ENCODE measurements at regions not wholly inside any gene's neighbourhood (a gene's known extent, or its start where the extent isn't known, plus 50 kb on each side); places are given as distances from the start of the nearest gene placed in this dataset.

DNA sequence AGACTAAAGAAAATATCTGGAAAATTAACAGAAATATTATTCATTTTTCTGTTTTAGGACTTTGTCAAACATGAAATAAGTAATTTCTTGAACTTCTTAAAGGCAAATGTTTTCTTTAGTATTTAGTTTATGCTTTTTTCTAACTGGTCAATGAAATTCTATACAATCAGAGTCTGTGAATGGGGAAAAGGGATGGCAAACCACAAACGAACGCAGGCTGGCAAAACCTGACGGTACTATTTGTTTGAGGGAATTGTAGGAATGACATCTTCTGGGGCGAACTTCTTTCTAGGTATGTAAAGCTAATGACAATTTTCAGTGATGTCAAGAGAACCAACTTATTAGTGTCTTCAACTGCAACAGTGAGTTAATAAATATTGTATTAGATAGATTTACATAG lies 156.0 kb downstream of the SIPA1L2 start:
- DNase-seq = no peak

DNA sequence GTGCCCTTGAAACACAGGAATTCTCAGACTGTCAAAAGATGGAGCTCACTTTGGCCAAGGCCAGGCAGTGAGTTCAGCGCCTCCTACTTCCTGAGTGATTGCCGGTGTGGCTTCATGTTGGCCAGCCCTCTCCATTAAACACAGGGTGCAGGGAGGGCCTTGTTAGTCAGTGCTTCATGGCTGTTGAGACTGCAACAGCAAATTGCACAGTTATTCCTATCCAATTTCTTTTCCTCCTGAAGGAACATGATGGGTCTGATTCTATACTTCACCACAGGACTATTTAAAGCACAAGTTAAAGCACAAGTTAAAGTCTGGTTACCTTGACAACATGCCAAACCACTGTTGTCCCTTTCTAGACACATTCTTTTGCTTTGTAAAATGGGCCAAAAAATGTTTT lies 156.6 kb downstream of the SIPA1L2 start:
- DNase-seq = no peak

DNA sequence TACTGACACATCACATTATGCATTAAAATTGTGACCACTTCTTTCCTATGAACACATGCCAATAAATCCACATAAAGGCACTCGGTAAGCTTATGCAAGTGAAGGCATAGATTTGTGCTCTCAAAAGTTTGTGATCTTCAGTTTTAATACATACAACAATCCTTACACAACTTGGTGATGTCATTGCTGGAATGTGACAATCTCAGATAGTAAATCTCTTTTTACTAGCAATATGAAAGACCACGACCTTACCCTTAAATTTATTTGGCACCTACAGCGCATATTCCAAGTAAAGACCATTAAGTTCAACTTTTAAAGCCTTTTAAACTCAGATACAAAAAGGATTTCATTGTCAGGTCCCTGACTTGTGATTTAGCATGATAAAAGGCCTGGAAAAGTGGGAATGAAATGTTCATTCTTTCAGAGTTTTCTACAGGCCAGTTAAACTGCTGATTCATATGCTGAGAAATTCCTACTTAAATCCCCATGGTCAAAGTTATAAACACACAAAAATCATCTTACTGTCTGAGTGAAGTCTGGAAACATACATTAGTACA lies 157.4 kb downstream of the SIPA1L2 start:
- no peak for DNase-seq

DNA sequence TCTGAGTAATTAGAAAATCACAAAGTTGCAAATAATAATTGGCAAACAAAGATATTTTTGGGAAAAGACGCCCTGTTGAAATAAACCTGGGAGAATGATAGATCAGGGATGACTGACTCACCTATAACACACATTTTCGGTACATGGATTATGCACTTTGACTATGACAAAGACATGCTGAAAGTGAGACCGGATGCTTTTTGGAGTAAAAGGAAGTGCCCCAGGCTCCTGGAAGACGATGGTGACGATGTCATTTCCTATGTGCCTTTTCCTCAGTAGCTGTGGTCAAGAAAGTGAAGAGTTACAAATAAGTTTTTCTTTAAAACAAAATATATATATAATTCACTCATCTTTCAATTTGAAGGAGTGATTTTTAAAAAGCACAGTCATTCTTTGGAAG lies 158.7 kb downstream of the SIPA1L2 start:
- DNase-seq = no peak

DNA sequence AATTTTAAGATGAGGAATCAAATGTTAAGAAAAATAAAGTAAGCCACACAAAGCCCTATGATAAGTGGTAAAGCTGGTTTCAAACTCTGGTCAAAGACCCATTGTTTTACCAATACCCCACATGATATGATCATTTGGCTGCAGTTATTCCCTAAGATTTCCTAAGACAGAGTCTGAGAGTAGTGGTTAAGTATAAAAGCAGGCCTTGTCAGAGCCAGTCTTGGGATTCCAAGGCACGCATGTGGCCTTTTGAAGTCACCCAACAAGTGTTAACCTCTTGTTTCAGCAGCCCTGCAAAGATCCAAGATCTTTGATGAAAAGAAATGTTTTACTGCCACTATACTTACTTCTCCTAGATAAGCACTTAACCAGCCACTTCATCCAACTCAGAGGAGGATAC lies 159.2 kb downstream of the SIPA1L2 start:
- no peak for DNase-seq

DNA sequence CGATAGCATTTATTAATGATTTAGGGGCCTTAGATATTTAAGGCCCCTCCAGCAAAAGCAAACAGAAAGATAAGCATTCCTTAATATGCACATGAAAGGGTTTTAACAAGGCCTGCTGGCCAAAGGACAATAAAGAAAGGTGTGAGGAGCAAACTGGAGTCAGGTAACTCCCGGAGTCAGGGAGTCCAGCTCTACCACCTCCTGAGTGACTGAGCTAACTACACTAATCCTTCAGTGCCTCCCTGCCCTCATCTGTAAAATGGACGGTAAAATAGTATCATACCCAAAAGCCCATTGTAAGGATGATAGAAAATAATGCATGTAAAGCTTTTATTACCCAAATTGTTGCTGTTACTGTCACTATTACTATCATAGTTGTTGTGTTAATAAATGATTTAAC lies 161.7 kb downstream of the SIPA1L2 start:
- no peak for DNase-seq

DNA sequence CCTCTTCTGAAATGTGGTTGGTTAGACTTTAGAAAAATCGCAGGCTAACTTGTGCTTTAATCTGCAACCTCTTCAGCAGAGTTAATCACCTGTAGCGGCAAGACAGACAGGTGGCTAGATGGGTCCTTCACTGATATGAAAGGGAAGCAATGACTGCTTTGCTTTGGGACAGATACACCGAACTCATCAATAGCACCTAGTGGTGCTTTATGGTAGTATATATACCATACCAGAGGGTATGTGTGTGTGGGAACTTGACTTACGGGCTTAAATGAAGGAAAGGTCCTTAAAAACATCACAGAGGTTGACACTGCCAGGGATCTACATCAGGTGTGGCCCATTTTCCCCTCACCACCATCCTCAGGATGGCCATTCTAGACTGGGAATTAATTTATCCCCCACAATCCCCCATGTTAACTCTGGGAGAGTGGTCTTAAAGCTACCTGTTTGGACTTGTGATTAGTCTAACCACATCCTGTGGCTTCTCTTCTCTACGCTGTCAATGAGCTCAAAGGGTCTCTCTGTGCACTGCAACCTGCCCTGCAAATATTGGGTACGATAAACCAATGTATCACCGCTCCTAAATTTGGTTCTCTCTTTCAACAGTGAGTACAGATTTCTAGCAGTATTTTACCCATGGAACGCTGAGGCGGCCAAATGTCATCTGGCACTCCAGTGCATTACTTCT lies 162.7 kb downstream of the SIPA1L2 start:
- no peak for DNase-seq

DNA sequence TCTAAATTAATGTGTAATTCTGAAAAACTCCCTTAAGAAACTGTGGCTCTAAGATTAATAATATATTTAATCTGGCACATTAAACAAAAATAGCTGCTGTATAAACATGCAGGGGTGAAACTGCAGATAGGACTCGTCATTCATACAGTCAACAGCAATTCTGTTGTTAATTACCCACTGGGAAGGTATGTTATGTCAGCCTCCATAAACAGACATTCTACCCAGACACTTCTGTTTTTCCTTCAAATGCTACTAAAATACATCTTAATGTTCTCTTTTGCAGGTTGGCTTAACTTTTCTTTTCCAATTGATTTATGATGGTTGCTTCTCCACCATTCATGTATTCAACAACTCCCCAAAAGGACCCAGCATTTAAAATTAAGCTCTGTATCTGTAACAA lies 165.6 kb downstream of the SIPA1L2 start:
- DNase-seq = no peak

DNA sequence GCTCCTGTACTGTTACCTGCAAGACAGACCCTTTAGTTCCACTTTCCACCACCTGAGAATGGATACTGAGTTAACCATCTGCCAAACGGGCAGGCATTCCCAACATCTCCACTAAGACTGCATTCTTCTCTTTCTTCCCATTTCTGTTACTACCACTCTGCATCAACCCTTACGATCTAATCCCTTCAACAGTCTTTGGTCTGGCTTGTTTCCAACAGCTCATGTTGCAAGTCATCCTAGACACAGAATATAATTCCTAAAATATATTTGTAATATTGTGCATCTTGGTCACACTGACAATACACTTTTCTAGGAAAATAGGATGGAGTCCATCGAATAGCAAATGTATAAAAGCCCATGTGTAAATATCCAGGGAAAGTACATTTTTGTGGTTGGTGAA lies 166.7 kb downstream of the SIPA1L2 start:
- DNase-seq = no peak

DNA sequence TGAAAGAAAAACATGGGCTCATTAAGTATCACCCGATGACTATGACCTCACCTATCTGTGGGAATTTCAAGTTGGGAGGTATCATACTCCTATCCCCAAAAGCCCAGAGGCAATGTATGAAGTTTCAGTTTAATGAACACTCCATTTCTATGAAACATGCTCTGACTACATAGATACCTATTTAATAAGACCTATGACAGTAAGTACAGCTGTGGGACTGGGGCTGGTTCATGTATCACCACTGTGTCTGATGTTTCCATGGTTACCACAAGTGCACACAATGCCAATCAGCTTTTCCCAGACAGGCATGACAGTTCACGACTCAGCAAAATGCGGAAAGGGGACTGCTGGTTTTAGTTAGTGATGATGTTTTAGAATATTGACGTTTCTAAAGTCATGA lies 167.7 kb downstream of the SIPA1L2 start:
- DNase-seq = peak; percentile 31

DNA sequence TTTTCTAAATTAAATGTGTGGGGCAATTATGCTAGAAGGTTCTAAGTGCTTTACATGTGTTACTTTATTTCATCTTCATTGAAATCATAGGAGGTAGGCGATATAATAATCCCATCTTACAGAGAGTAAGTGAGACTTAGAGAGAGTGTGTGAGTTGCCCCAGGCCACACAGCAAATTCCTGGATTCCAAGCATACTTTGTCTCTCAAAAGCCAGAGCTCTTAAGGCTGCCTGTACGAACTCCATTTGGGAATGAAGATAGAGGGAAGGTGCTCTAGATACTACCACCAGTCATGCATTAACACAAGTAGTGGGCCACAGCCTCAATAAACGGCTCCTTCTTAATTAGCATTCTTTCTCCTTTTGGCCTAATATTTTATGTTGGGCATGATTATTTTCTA lies 170.1 kb downstream of the SIPA1L2 start:
- DNase-seq = no peak

DNA sequence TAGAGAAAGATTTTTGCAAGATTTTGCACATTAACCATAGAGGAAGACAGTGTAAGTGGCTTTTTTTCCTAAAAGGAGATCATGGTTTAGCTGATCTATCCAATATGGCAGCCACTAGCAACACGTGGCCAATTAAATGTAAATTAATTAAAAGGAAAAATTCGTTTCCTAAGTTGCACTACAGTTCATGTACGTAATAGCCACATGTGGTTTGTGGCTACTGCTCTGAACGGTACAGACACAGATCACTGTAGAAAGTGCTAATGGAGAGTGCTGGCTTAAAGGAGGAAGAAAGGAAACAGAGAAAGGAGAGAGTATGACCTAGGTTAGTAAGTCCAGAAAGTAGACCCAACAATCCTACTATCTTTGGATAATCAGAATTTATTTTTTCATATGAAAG lies 170.8 kb downstream of the SIPA1L2 start:
- DNase-seq = no peak

DNA sequence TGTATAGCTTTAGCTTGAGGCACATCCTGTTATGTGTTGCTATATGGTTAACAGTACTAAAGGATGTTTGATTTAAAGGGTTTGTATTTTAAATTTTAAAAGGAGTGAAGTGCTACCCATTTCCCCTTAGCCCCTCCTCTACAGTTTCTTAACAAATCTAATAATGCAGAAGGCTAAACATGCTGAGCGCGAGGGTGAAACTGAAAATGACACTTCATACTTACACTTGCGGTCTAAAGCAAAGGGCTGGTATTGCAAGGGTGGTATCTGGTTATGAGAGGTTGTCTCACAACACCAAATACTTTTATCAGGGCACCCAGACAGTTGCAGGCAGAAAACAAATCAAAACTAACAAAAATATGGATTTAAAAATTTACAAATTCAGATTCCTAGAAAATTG lies 172.3 kb downstream of the SIPA1L2 start:
- DNase-seq = no peak

DNA sequence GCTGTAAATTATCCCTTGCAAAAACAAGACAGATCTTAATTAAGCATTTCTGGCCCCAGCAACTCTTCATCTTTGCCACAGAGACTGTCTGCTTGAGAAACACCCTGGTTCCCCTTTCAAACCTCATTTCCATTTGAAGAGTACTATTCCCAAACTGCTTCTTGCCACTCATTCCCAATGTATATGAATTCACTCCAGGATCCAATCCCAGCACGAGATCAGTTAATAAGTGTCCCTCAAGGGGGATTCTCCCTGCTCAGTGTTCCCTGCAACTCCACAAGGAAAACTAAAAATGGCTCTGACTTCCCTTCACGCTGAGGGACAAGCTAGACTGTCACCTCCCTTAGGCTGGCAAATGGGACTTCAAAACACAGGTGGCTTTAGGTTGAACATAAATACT lies 173.2 kb downstream of the SIPA1L2 start:
- no peak for DNase-seq

DNA sequence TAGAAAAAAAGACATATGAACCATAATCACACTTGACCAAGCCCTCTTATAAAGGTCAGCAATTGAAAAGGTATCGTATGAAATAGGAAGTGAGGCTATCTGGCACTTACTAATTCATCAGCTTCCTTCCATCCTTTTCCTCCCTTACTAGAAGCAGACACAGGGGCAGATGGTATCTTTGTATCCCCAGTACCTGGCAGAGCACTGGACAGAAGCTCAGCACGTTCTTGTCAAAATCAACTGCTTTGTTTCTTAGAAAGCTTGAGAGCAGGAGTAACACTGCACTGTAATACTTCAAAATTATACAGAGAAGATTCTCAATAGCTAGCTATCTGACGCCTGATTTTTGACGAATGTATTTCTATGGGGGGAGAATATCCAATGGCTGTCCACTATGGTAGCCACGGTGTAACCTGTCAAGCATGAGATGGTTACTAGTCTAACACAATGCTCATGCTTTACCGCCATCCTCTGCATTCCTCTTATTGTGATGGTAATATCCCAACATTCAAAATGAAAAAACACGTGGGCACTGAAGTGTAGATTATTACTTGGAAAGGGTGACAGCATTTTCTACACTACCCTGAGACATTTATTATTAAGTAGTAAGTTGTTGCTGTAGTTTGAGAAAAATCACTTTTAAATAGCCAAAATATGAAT lies 175.6 kb downstream of the SIPA1L2 start:
- DNase-seq = no peak

DNA sequence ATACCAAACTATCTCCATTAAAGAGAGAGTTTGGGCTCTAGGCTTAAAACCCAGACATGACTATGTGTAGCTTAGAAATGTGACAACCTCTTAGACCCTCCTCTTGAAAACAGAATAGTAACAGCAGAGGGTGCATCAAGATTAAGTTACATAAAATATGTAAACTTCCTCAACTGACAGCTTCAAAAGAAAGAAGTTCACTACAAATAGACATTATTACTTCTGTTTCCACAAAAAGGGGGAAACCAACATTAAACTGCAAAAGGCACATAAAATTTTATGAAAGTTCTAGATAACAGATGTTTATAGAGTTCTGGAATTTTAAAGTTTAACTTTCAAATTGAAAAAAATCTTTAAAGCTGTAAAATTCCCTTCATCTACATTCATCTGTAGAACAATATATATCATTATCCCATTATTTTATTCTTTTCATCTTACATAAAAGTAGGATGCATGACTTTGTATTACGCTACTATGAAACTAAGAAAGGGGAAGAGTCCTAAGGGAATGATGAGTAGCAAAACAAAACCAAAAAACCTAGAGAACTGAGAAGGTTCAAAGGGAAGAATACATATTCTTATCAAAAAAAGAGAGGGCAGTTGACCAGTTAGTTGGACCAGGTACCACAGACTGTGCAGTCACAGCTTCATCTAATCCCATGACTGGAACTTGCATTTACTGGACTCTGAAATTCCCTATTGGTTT lies 177.0 kb downstream of the SIPA1L2 start:
- DNase-seq = no peak

DNA sequence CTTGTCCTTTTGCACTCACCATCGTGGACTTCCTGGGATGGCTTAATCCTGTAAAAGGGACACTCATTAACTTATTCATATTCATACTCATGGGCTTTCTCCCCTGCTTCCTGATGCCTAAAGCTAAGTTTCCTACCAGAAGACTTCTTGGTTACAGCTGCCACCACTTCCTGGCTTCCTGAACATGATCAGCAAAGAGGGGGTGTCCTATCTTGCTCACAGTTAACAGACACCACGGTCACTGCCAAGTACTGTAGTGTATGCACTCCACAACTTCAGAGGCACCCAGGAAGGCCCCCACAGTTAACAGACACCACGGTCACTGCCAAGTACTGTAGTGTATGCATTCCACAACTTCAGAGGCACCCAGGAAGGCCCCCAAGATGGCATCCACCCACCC lies 177.8 kb downstream of the SIPA1L2 start:
- no peak for DNase-seq

DNA sequence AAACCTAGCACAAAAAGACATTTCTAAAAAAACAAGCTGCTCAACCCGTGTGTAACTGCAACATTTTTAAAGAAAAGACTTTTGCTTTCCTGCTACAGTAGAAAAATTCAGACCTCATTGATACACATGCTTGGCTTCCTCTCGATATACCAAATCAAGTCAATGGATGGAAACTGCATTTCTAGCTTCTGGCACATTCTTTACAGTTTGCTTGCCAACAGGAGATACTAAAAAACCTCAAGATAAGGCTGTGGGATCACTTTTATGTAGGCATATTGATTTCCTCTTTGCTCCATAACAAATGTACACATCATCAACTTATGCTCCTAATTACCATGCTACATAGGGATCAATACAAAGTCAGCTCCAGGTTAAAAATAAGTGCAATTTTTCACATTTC lies 178.4 kb downstream of the SIPA1L2 start:
- DNase-seq = no peak

DNA sequence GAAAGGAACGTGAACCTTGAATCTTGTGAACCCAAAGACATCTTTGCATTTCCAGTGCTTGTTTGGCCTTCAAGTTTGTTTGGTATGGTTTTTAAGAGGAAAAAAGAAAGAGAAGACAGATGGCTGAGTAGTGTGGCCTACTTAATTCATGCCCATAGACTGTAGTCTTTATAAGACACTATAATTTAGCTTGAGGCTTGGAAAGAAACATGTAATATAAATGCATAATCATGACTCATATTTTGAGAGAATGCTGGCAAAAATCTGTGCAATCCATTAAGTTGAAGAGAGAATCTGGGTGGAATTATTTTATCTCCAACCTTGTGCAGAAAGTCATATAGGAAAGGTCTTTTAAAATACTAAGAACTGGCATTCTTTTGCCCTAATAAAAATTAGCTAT lies 179.3 kb downstream of the SIPA1L2 start:
- DNase-seq = no peak

DNA sequence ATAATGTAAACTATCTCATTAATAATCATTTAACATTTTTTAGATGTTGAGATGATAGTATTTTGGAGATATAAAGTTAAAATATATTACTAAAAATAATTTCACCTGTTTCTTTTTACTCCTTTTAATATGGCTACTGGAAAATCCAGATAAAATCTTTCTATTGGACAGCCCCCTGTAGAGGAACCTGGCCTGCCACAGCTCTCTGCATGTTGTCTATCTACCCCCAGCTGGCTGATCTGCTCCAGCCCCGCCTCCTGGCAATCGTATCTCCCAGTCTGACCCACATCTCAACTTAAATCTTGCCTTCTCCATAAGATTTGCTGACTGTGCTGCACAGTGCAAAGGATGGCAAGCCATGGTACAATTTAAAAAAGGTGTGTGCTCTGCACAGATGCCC lies 182.8 kb downstream of the SIPA1L2 start:
- no peak for DNase-seq

DNA sequence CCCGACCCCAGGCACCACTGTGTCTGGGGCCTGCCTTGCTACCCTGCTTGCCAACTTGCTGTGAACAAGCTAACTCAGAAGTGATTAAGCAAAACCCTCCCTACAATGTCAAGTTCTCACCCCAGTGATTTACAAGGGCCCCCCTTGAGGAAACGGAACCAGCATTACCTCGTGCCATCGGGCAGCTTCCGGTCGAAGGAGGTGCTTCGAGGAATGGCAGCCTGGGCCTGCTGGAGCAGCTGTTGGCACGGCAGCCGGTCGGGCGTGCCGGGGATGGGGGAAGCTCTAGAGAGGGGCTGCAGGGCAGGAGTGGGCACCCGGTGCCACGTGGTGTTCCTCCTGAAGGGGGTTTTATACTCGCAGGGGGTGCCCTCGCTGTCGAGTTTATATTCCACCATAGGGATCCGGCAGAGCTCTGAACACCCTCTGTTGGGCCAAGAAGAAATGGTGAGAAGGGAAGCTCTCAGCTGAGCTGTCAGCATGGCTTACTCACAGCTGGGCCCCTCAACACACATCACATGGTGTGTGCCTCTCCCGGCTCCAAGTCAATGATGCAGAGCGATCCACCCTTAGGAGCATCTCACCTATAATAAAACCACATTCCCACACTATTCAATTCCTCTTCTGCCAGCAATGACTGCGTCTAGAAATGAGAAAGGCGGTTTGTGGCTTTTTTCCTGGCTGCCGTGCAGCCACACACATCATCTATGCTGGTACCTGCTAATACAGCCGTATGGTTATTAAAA lies 184.4 kb downstream of the SIPA1L2 start:
- no peak for DNase-seq

DNA sequence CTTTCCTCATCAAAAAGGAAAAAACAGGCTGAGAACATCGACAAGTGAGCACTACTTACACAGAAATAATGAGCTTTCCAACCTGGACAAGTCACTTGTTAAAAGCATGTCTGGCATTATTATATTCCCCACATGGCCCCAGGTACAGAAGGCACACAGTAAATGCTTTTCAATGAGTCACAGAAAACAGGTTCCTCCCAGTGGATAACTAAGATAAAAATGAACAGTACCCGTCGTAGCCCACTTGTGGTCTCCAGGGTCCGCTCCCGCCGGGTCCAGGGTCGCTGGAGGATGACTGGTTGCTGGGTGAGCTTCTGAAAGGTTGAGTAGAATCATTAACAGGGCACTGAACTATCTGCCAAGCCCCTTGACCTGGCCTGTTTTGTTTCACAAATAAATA lies 186.6 kb downstream of the SIPA1L2 start:
- no peak for DNase-seq

DNA sequence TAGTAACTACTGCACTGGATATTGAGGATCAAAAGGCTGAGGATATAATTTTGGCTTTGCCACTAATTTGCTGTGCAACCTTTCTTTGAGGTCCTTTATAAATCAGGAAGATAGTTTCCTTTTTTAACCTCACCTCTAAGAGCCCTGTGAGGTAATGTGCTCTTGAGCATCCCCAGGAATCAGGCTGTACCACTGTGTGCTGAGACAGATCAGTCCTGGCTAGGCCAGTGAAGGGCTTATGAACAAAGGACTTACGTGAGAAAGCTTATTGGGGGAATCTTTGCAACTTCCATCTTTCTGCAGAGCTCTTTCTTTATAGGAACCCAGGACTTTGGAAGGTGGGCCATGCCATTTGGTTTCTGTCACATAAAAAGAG lies 188.9 kb downstream of the SIPA1L2 start:
- DNase-seq = no peak
